ENCODE measurements at regions not wholly inside any gene's neighbourhood (a gene's known extent, or its start where the extent isn't known, plus 50 kb on each side); places are given as distances from the start of the nearest gene placed in this dataset.

DNA sequence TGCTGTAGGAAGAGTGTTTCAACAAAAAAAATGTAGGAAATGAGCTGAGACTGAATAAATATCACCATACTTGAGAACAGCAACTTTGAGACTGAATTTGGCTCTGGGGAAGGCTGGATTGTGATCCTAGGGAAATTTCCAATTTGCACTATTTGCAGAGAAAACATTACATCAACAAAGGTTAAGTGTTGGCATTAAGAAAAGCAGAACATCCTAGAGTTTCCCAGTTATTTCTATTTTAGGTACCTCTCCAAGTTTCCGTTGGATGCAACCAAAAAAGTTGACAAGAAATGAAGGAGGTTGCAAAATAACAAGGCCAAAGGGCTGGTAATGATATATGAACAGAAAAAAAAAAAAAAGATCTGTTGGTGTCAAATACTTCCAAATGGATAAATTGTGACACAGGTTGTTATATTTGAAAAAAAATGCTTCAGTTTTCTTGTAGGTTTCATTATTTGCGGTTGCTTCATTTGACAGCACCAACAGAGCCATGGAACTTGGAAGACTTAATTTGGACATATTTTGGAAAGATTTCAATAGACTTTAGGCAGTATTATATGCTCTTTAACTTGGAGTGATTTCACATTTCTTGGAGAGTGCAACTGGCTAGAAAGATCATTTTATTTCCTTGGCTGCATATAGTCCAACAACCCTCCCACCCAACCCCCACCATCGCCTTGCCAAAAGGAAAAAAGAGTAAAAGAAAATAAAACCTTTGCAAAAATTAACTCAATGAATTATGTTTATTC is 230.8 kb downstream of the ZNF608 start:
- no peak for DNase-seq (ENCODE audit: low spot score in 2 of 2, unreplicated experiment in 2 of 2)
- TF ChIP-seq, protein P1, sequence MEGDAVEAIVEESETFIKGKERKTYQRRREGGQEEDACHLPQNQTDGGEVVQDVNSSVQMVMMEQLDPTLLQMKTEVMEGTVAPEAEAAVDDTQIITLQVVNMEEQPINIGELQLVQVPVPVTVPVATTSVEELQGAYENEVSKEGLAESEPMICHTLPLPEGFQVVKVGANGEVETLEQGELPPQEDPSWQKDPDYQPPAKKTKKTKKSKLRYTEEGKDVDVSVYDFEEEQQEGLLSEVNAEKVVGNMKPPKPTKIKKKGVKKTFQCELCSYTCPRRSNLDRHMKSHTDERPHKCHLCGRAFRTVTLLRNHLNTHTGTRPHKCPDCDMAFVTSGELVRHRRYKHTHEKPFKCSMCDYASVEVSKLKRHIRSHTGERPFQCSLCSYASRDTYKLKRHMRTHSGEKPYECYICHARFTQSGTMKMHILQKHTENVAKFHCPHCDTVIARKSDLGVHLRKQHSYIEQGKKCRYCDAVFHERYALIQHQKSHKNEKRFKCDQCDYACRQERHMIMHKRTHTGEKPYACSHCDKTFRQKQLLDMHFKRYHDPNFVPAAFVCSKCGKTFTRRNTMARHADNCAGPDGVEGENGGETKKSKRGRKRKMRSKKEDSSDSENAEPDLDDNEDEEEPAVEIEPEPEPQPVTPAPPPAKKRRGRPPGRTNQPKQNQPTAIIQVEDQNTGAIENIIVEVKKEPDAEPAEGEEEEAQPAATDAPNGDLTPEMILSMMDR (IDR thresholded peaks at IDR 0.05; ENCODE audit: unreplicated experiment), result no peak
- Mint-ChIP-seq H3K4me1 (peaks cover 28% of the 10 kb centered on the region), H3K27ac (no peak overlapping the region), H3K4me3 (no peak overlapping the region), H3K9me3 (no peaks in the 10 kb centered on the region), H3K27me3 (ENCODE audit: low read depth) (no peaks in the 10 kb centered on the region), H3K36me3 (no peaks in the 10 kb centered on the region)

DNA sequence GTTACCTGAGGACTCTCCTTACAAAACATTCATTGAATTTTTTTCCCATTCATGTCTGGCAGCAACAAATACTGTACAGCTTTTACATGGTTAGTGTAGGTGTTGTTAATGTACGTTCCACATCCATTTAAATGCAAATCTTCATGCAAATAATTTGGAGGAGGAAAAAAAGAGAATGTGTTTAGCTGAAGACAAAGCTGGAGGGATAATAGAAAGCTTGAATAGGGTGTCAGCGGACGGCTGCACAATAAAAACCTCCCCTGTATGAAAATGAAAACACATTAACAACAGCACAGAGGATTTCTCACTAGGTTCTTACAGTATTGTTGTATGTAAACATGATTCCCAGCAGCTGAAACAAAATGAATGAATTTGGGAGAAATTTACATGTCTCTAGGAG is 231.5 kb downstream of the ZNF608 start:
- no peaks in the 10 kb centered on the region for H3K36me3 Mint-ChIP-seq
- TF ChIP-seq, protein P1 (IDR thresholded peaks at IDR 0.05; ENCODE audit: unreplicated experiment), result no peak
- H3K27me3 Mint-ChIP-seq (ENCODE audit: low read depth), result no peaks in the 10 kb centered on the region
- peaks cover 28% of the 10 kb centered on the region for H3K4me1 Mint-ChIP-seq
- H3K27ac Mint-ChIP-seq, result no peak overlapping the region
- no peak for DNase-seq (ENCODE audit: low spot score in 2 of 2, unreplicated experiment in 2 of 2)
- H3K4me3 Mint-ChIP-seq, result no peak overlapping the region
- H3K9me3 Mint-ChIP-seq, result no peaks in the 10 kb centered on the region

- DNase-seq (ENCODE audit: low spot score in 2 of 2, unreplicated experiment in 2 of 2), result no peak
- no peaks in the 10 kb centered on the region for H3K9me3 Mint-ChIP-seq
- TF ChIP-seq, protein P1 (IDR thresholded peaks at IDR 0.05; ENCODE audit: unreplicated experiment), result no peak
- no peaks in the 10 kb centered on the region for H3K36me3 Mint-ChIP-seq
- H3K4me1 Mint-ChIP-seq, result peaks cover 25% of the 10 kb centered on the region
- H3K27me3 Mint-ChIP-seq (ENCODE audit: low read depth), result no peaks in the 10 kb centered on the region
- no peak overlapping the region for H3K27ac Mint-ChIP-seq
- no peak overlapping the region for H3K4me3 Mint-ChIP-seq
These were observed 233.3 kb downstream of the ZNF608 start for GRCh38 chr5:124512952-124513632.

- no peaks in the 10 kb centered on the region for H3K9me3 Mint-ChIP-seq
These were observed 234.2 kb downstream of the ZNF608 start for GRCh38 chr5:124512236-124512635.

DNA sequence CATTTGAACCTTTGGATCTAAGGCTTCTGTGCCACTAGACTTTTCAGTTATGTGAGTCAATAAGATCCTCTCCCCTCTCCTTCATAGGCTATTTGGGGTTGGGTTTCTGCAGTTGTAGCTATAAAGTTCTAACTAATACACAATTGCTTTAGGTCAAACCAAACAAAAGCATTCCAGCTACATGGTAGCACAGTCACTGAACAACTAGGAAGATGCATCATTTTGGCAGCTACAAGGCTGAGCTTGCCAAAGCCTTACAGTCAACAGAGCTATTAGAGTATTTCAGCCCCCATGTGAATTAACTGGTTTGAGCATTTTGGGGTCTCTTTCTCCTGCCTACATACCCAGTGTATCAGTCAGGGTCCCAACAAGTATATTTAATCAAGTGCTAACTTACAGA is 234.6 kb downstream of the ZNF608 start:
- Mint-ChIP-seq H3K4me3 (no peak overlapping the region), H3K36me3 (no peaks in the 10 kb centered on the region), H3K4me1 (peaks cover 28% of the 10 kb centered on the region), H3K9me3 (no peaks in the 10 kb centered on the region), H3K27ac (no peak overlapping the region), H3K27me3 (ENCODE audit: low read depth) (no peaks in the 10 kb centered on the region)
- TF ChIP-seq, protein P1 (IDR thresholded peaks at IDR 0.05; ENCODE audit: unreplicated experiment), result no peak
- DNase-seq (ENCODE audit: low spot score in 2 of 2, unreplicated experiment in 2 of 2), result no peak

More at GRCh38 chr5:124512236-124512635, 234.2 kb downstream of the ZNF608 start:
- TF ChIP-seq, protein P1 (IDR thresholded peaks at IDR 0.05; ENCODE audit: unreplicated experiment), result no peak
- Mint-ChIP-seq H3K4me3 (no peak overlapping the region), H3K27ac (no peak overlapping the region), H3K27me3 (ENCODE audit: low read depth) (no peaks in the 10 kb centered on the region), H3K36me3 (no peaks in the 10 kb centered on the region), H3K4me1 (peaks cover 27% of the 10 kb centered on the region)
- DNase-seq (ENCODE audit: low spot score in 2 of 2, unreplicated experiment in 2 of 2), result no peak
